HepG2 (cell line): ENCODE measurements at regions not wholly inside any gene's neighbourhood (a gene's known extent, or its start where the extent isn't known, plus 50 kb on each side); places are given as distances from the start of the nearest gene placed in this dataset.

ENCODE experiments used
- ATF3 ChIP-seq: sonication (generic); formaldehyde crosslinking; IDR thresholded peaks from 2 replicates; pipeline ENCODE4 v1.4.0; 2020; ENCODE audit warnings: missing genetic modification reagents
- HDAC1 ChIP-seq: sonication (generic); formaldehyde crosslinking; IDR thresholded peaks from 2 replicates; pipeline ENCODE4 v1.5.1; 2020; ENCODE audit warnings: mild to moderate bottlenecking, missing genetic modification reagents
- MTA3 ChIP-seq: sonication (generic); formaldehyde crosslinking; IDR thresholded peaks from 2 replicates; pipeline ENCODE4 v1.4.0; 2020; ENCODE audit warnings: missing genetic modification reagents
- UBTF ChIP-seq: sonication (generic); formaldehyde crosslinking; IDR thresholded peaks from 2 replicates; pipeline ENCODE4 v1.4.0; 2020; ENCODE audit warnings: mild to moderate bottlenecking, missing genetic modification reagents
- ZNF235 ChIP-seq: sonication (generic); formaldehyde crosslinking; IDR thresholded peaks from 2 replicates; pipeline ENCODE4 v1.8.1; 2023; ENCODE audit warnings: mild to moderate bottlenecking, missing genetic modification reagents, borderline replicate concordance
- ZNF607 ChIP-seq: sonication (generic); formaldehyde crosslinking; IDR thresholded peaks from 2 replicates; pipeline ENCODE4 v1.5.1; 2020; ENCODE audit warnings: missing genetic modification reagents, mild to moderate bottlenecking, borderline replicate concordance

- no peak for TF ChIP-seq ZNF235 (CRISPR knock-in tag)
- TF ChIP-seq ATF3 (CRISPR knock-in tag) = no peak
- TF ChIP-seq HDAC1 (CRISPR knock-in tag) = no peak
- no peak for TF ChIP-seq MTA3 (CRISPR knock-in tag)
- TF ChIP-seq ZNF607 (CRISPR knock-in tag) = no peak
- no peak for TF ChIP-seq UBTF (CRISPR knock-in tag)
Measured at GRCh38 chr21:23398726-23399125, 2208.6 kb downstream of the MRPL39 start.
